ENCODE measurements at regions not wholly inside any gene's neighbourhood (a gene's known extent, or its start where the extent isn't known, plus 50 kb on each side); places are given as distances from the start of the nearest gene placed in this dataset.

DNA sequence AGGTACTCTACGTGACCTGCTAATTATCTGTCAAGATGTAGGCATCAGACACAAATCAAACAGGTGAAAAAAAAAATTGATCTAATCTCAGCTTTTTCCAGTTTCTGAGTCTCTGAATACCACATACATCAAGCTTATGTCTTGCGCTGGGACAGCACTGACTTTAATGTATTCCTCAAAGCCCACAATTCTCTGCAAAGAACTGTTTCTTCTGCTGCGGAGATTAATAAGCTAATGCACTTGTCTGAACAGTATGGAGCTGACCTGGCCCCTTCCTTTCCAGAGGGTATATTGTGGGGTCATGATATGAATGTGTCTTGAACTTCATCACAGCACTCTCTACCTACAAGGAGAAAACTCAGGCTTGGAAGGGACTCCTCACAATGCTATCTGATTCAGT, 87.8 kb downstream of the FOXB1 start:
- TF ChIP-seq, protein P1, sequence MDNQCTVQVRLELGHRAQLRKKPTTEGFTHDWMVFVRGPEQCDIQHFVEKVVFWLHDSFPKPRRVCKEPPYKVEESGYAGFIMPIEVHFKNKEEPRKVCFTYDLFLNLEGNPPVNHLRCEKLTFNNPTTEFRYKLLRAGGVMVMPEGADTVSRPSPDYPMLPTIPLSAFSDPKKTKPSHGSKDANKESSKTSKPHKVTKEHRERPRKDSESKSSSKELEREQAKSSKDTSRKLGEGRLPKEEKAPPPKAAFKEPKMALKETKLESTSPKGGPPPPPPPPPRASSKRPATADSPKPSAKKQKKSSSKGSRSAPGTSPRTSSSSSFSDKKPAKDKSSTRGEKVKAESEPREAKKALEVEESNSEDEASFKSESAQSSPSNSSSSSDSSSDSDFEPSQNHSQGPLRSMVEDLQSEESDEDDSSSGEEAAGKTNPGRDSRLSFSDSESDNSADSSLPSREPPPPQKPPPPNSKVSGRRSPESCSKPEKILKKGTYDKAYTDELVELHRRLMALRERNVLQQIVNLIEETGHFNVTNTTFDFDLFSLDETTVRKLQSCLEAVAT (IDR thresholded peaks at IDR 0.05), result no peak
- TF ChIP-seq ZNF384 (IDR thresholded peaks at IDR 0.05; ENCODE audit: borderline replicate concordance, low read depth, low read length) (no peak), TAF1 (IDR thresholded peaks at IDR 0.05; ENCODE audit: borderline replicate concordance, low read depth, low read length) (no peak), YY1 (IDR thresholded peaks at IDR 0.05; ENCODE audit: low read depth, low read length) (no peak)
- TF ChIP-seq, protein P2, sequence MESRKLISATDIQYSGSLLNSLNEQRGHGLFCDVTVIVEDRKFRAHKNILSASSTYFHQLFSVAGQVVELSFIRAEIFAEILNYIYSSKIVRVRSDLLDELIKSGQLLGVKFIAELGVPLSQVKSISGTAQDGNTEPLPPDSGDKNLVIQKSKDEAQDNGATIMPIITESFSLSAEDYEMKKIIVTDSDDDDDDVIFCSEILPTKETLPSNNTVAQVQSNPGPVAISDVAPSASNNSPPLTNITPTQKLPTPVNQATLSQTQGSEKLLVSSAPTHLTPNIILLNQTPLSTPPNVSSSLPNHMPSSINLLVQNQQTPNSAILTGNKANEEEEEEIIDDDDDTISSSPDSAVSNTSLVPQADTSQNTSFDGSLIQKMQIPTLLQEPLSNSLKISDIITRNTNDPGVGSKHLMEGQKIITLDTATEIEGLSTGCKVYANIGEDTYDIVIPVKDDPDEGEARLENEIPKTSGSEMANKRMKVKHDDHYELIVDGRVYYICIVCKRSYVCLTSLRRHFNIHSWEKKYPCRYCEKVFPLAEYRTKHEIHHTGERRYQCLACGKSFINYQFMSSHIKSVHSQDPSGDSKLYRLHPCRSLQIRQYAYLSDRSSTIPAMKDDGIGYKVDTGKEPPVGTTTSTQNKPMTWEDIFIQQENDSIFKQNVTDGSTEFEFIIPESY (IDR thresholded peaks at IDR 0.05), result no peak
- TF ChIP-seq, protein P3, sequence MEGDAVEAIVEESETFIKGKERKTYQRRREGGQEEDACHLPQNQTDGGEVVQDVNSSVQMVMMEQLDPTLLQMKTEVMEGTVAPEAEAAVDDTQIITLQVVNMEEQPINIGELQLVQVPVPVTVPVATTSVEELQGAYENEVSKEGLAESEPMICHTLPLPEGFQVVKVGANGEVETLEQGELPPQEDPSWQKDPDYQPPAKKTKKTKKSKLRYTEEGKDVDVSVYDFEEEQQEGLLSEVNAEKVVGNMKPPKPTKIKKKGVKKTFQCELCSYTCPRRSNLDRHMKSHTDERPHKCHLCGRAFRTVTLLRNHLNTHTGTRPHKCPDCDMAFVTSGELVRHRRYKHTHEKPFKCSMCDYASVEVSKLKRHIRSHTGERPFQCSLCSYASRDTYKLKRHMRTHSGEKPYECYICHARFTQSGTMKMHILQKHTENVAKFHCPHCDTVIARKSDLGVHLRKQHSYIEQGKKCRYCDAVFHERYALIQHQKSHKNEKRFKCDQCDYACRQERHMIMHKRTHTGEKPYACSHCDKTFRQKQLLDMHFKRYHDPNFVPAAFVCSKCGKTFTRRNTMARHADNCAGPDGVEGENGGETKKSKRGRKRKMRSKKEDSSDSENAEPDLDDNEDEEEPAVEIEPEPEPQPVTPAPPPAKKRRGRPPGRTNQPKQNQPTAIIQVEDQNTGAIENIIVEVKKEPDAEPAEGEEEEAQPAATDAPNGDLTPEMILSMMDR (IDR thresholded peaks at IDR 0.05 in 2 of 3, conservative IDR thresholded peaks at IDR 0.05 in 1 of 3; ENCODE audit: control insufficient read depth in 2 of 3, extremely low read depth in 1 of 3, insufficient read depth in 1 of 3, low read depth in 3 of 3, low read length in 3 of 3), result no peak

All from GM12878 (cell line).